Cardiac fibroblast (primary cell): ENCODE measurements at regions not wholly inside any gene's neighbourhood (a gene's known extent, or its start where the extent isn't known, plus 50 kb on each side); places are given as distances from the start of the nearest gene placed in this dataset.

ENCODE experiments used
- DNase-seq, 2 donors: peaks; one replicate each; pipeline versions ENCODE4 v3.0.0 to v3.0.0-alpha.2; 2010; ENCODE audit warnings: low read depth in 2 of 2
- H3K4me3 ChIP-seq, 2 donors: replicated peaks in 1 of 2; 1 replicate in 1 of 2; 2 replicates in 1 of 2; pipeline ENCODE4 v1.5.1; 2011; ENCODE audit warnings: low read depth in 2 of 2, low read length in 2 of 2, mild to moderate bottlenecking in 2 of 2, moderate library complexity in 1 of 2
- TF ChIP-seq, protein P1 (sequence below): IDR thresholded peaks from one replicate; pipeline ENCODE4 v1.5.1; 2011; ENCODE audit warnings: low read depth, mild to moderate bottlenecking, low read length, inconsistent platforms

DNA sequence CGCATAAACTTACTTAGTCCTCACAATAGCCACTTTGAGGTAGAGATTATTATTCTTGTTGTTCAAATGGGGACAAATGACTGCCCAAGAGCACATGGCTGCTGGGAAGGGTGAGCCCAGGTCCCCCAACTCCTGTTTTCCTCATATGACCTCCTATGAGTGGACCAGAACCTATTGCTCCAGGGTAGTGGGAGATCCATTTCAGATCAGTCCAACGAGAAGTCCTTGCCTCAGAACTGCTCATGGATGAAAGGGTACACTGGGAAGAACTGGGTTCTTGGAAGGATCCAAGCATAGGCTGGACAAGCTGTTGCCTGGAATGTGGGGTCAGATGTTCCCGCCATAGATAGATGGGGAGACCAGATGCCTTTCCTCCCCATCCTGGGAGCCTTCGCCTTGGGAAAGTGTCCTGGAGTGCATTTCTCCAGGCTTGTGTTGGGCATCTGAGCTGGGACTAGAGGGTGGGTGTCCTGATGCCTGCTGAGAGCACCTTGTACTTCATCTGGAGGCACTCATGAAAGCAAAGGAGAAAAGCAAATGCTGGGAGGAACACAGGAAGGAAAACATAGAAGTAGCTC, 146.3 kb upstream of the B3GAT1 start:
- no peak for DNase-seq
- TF ChIP-seq, protein P1, sequence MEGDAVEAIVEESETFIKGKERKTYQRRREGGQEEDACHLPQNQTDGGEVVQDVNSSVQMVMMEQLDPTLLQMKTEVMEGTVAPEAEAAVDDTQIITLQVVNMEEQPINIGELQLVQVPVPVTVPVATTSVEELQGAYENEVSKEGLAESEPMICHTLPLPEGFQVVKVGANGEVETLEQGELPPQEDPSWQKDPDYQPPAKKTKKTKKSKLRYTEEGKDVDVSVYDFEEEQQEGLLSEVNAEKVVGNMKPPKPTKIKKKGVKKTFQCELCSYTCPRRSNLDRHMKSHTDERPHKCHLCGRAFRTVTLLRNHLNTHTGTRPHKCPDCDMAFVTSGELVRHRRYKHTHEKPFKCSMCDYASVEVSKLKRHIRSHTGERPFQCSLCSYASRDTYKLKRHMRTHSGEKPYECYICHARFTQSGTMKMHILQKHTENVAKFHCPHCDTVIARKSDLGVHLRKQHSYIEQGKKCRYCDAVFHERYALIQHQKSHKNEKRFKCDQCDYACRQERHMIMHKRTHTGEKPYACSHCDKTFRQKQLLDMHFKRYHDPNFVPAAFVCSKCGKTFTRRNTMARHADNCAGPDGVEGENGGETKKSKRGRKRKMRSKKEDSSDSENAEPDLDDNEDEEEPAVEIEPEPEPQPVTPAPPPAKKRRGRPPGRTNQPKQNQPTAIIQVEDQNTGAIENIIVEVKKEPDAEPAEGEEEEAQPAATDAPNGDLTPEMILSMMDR = no peak
- H3K4me3 ChIP-seq = no peak overlapping the region

DNA sequence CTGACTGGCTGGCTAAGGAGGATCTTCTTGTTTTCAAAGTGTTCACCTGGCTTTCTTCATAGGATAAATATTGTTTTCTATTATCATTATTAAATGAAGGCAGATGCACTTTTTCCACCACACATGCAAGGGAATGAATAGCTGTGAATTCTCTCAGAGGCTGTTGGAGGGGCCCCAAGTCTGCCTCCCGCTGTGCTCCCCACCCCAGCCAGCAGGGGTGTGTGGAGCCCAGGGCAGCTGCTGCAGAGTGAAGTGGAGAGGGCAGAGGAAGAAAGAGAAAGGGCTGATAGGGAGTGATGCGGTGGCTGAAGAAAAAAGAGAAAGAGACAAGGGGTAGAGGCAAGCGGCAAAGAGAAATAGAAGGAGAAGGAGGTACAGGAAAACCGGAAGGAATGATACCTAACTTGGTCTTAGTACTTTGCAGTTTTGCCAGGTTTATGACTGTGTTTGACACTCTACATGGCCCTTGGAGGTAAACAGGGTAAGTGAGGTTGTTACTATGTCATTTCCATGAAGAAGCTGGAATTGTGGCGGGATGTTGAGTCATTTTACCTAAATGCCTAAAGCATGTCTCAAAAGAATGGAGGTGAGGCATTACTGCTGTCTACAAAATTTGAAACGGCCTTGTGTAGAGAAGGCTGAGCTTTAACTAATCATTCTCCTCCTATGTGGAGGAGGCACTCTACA, 145.7 kb upstream of the B3GAT1 start:
- TF ChIP-seq, protein P1 = no peak
- DNase-seq = no peak
- H3K4me3 ChIP-seq = no peak overlapping the region

DNA sequence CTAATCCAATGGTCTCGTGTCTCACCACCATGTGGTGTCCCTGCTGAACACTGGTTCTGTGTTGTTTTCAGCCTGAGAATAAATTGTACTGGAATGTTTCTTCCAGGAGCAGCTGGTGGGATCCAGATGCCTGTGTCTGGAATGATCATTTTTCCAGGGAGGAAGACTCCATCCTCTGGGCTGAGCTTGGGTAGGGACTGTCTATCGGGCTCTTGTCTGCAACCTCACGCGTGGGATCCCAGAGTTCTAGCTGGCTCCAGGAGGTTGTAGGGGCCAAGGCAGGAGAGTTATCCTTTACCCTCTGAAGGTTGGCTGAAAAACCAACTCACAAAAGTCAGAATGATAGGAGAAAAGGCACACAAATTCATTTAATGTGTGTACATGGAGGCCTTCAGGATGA, 144.1 kb upstream of the B3GAT1 start:
- TF ChIP-seq, protein P1 = no peak
- no peak overlapping the region for H3K4me3 ChIP-seq
- no peak for DNase-seq

DNA sequence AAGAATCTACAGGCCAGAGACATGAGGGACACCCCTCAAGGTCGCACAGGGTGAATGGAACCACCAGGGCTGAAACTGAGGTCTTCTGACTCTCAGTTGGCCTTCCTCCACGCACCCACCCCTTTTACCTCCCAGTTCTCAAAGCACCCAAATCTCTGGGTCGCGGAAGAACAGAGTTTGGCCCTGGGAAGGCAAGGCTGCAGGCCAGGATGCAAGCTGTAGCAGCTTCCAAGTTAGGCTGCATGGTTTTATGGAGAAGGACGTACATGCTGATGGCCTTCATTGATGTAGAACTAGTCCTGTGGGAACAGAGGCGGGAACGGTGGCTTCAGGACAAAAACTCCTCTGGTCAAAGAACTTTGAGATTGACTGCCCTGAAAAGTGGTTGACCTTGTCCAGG, 143.5 kb upstream of the B3GAT1 start:
- no peak for DNase-seq

DNA sequence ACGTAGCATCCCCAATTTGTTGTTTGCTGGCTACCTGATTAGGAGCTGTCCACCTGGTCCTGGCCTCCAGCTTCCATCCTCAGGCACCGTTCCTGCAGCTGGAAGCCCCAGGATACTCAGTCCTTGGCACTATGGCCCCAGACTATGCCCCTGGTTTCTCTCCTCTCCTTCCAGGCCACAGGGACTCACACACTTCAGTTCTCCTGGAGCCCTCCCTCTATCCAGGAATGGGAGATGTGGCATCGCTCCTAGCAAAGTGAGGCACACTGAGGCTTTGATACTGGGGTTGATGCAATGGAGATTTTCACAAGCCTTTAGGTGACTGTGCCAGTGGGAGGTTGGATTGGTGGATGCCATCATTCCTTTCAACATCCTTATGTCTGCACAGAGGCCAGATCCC, 142.8 kb upstream of the B3GAT1 start:
- DNase-seq = no peak
- H3K4me3 ChIP-seq = no peak overlapping the region
- TF ChIP-seq, protein P1 = no peak

More for the DNA sequence above, 143.5 kb upstream of the B3GAT1 start:
- TF ChIP-seq, protein P1 = no peak
- no peak overlapping the region for H3K4me3 ChIP-seq

DNA sequence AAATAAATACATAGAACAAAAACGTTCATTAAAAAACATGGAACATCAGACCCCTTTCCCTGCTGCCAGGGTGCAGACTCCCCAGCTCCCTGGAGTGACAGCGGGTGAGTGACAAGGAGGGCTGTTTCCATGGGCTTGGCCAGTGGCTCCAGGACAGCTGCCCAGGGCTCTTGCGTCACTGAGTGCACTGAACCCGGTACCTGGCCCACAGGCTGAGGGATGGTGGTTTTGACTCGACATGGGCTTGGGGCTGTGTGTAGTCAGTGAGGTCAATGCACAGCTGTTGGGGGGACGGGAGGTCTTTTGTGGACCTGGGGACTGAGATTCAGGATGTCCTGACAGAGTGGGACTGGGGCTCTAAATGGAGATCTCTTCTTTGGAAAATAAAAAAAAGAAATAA, 142.1 kb upstream of the B3GAT1 start:
- DNase-seq = no peak
- TF ChIP-seq, protein P1 = no peak
- H3K4me3 ChIP-seq = no peak overlapping the region
